K562 (cell line): ENCODE measurements at regions not wholly inside any gene's neighbourhood (a gene's known extent, or its start where the extent isn't known, plus 50 kb on each side); places are given as distances from the start of the nearest gene placed in this dataset.
A peak's percentile ranks its signal among the peaks of the same experiment; 100 is the strongest.

ENCODE experiments used
- CBX3 ChIP-seq, 2 experiments: IDR thresholded peaks; 1 replicate in 1 of 2; 2 replicates in 1 of 2; pipeline ENCODE4 v1.6.1; 2012; ENCODE audit warnings: inconsistent platforms in 2 of 2, low read length in 2 of 2, borderline replicate concordance in 1 of 2, control low read depth in 1 of 2
- CBX5 ChIP-seq: IDR thresholded peaks from 2 replicates; pipeline ENCODE4 v1.6.1; 2014; ENCODE audit warnings: low read depth, borderline replicate concordance
- CHD1 ChIP-seq: fragments of 200-600 bp; sonication (generic); IDR thresholded peaks from one replicate; pipeline ENCODE4 v1.6.1; 2012; ENCODE audit warnings: mild to moderate bottlenecking, moderate library complexity, low read length, inconsistent platforms
- CREB3L1 ChIP-seq: fragments of 450-650 bp; IDR thresholded peaks from 2 replicates; pipeline ENCODE4 v1.6.1; 2014; ENCODE audit warnings: low read depth, mild to moderate bottlenecking, moderate library complexity, borderline replicate concordance
- ELK1 ChIP-seq: sonication (generic); formaldehyde crosslinking; IDR thresholded peaks from 2 replicates; pipeline ENCODE4 v1.8.1; 2022; ENCODE audit warnings: missing genetic modification reagents
- FOXJ2 ChIP-seq: fragments of 200-800 bp; sonication (Bioruptor generic); IDR thresholded peaks from 2 replicates; pipeline ENCODE4 v1.6.1; 2016; ENCODE audit warnings: missing genetic modification characterization, missing compliant biosample characterization
- GATAD2B ChIP-seq: fragments of 450-650 bp; IDR thresholded peaks from 2 replicates; pipeline ENCODE4 v1.6.1; 2017; ENCODE audit warnings: mild to moderate bottlenecking, borderline replicate concordance
- HBP1 ChIP-seq: fragments of 450-650 bp; formaldehyde crosslinking; IDR thresholded peaks from 2 replicates; pipeline ENCODE4 v1.4.0; 2022; ENCODE audit warnings: missing genetic modification characterization
- HMGXB4 ChIP-seq: sonication (generic); formaldehyde crosslinking; IDR thresholded peaks from 2 replicates; pipeline ENCODE4 v1.8.1; 2023; ENCODE audit warnings: mild to moderate bottlenecking, missing genetic modification reagents
- LCOR ChIP-seq: sonication (generic); formaldehyde crosslinking; IDR thresholded peaks from 2 replicates; pipeline ENCODE4 v1.8.0; 2022; ENCODE audit warnings: mild to moderate bottlenecking, missing genetic modification reagents
- MAFF ChIP-seq: IDR thresholded peaks from 2 replicates; pipeline ENCODE4 v1.6.1; 2012; ENCODE audit warnings: low read length, improper control_type of control experiment
- MAFG ChIP-seq: fragments of 450-650 bp; conservative IDR thresholded peaks from 2 replicates; pipeline ENCODE4 v1.6.1; 2016; ENCODE audit warnings: missing genetic modification characterization, missing compliant biosample characterization
- MCM2 ChIP-seq: fragments of 450-650 bp; IDR thresholded peaks from 2 replicates; pipeline ENCODE4 v1.6.1; 2017; ENCODE audit warnings: low read depth, mild to moderate bottlenecking
- MCM3 ChIP-seq: fragments of 450-650 bp; IDR thresholded peaks from 2 replicates; pipeline ENCODE4 v1.6.1; 2016
- NR2C1 ChIP-seq, 2 experiments: fragments of 450-650 bp; IDR thresholded peaks; 2 replicates each; pipeline ENCODE4 v1.6.1; 2017; ENCODE audit warnings: mild to moderate bottlenecking in 2 of 2, antibody characterized with exemption in 1 of 2, inconsistent platforms in 1 of 2, missing compliant biosample characterization in 1 of 2, missing genetic modification characterization in 1 of 2
- NR4A1 ChIP-seq, 2 experiments: fragments of 250-450 bp in 1 of 2; fragments of 450-650 bp in 1 of 2; sonication (Bioruptor Pico) in 1 of 2; IDR thresholded peaks; 2 replicates each; pipeline versions ENCODE4 v1.4.0 to v1.6.1; 2016 to 2020; ENCODE audit warnings: mild to moderate bottlenecking in 2 of 2, missing compliant biosample characterization in 1 of 2, missing genetic modification characterization in 1 of 2, moderate library complexity in 1 of 2
- PTTG1 ChIP-seq: fragments of 450-650 bp; IDR thresholded peaks from 2 replicates; pipeline ENCODE4 v1.6.1; 2016; ENCODE audit warnings: low read depth, mild to moderate bottlenecking, missing genetic modification characterization, missing compliant biosample characterization
- RBM39 ChIP-seq: fragments of 200-400 bp; formaldehyde crosslinking; optimal IDR thresholded peaks from 2 replicates; pipeline ENCODE3; 2018; ENCODE audit warnings: low read depth, low read length
- SLC30A9 ChIP-seq: fragments of 250-450 bp; sonication (Bioruptor Pico); IDR thresholded peaks from 2 replicates; pipeline ENCODE4 v1.8.0; 2022; ENCODE audit warnings: mild to moderate bottlenecking, moderate library complexity
- SRSF7 ChIP-seq: fragments of 200-400 bp; formaldehyde crosslinking; optimal IDR thresholded peaks from 2 replicates; pipeline ENCODE3; 2017; ENCODE audit warnings: mild to moderate bottlenecking, low read depth, low read length
- SUPT5H ChIP-seq: fragments of 450-650 bp; IDR thresholded peaks from 2 replicates; pipeline ENCODE4 v1.6.1; 2016
- ZNF3 ChIP-seq: fragments of 250-450 bp; sonication (Bioruptor Pico); IDR thresholded peaks from 2 replicates; pipeline ENCODE4 v1.5.0; 2021; ENCODE audit warnings: mild to moderate bottlenecking, moderate library complexity
- ZNF584 ChIP-seq: fragments of 200-800 bp; sonication (Bioruptor generic); IDR thresholded peaks from 2 replicates; pipeline ENCODE4 v1.6.1; 2016; ENCODE audit warnings: low read depth, mild to moderate bottlenecking, missing genetic modification characterization, missing compliant biosample characterization
- ZNF79 ChIP-seq: fragments of 250-450 bp; sonication (Bioruptor Pico); IDR thresholded peaks from 2 replicates; pipeline ENCODE4 v1.4.0; 2020; ENCODE audit warnings: low read depth, mild to moderate bottlenecking, moderate library complexity
- ZSCAN29 ChIP-seq: fragments of 450-650 bp; IDR thresholded peaks from 2 replicates; pipeline ENCODE4 v1.6.1; 2017

GRCh38 chr2:195507447-195508138, 149.4 kb upstream of the SLC39A10 start (continued):
- TF ChIP-seq MAFG (peak; percentile 77), FOXJ2 (tag) (no peak), MCM3 (no peak), NR2C1 (IDR thresholded peaks at IDR 0.05) (no peak), NR2C1 (tag; IDR thresholded peaks at IDR 0.05) (peak; percentile 52; the same call in 1 of the 2 replicates), ZNF3 (CRISPR knock-in tag) (no peak), MCM2 (no peak), SRSF7 (no peak), NR4A1 (CRISPR knock-in tag; IDR thresholded peaks at IDR 0.05) (no peak), NR4A1 (tag; IDR thresholded peaks at IDR 0.05) (no peak), PTTG1 (peak; percentile 70), CBX5 (no peak), HBP1 (CRISPR knock-in tag) (no peak), GATAD2B (no peak), RBM39 (no peak), CHD1 (no peak), ZNF584 (CRISPR knock-in tag) (0 out of 2 replicates have a peak, but pooled peaks have one; percentile 40), ZSCAN29 (no peak), CREB3L1 (no peak), MAFF (peak; percentile 90), HMGXB4 (CRISPR knock-in tag) (no peak), SLC30A9 (CRISPR knock-in tag) (no peak), ZNF79 (CRISPR knock-in tag) (peak; percentile 62; the same call in 1 of the 2 replicates), LCOR (CRISPR knock-in tag) (no peak), CBX3 (IDR thresholded peaks at IDR 0.05; ENCODE audit: borderline replicate concordance in 1 of 2, low read length in 2 of 2) (no peak), SUPT5H (no peak), ELK1 (CRISPR knock-in tag) (no peak)
